Lower leg skin (tissue), 3 donors: ENCODE measurements at regions not wholly inside any gene's neighbourhood (a gene's known extent, or its start where the extent isn't known, plus 50 kb on each side); places are given as distances from the start of the nearest gene placed in this dataset.

Experiments
- POLR2A ChIP-seq, 2 donors: fragments of 450-650 bp; IDR thresholded peaks; one replicate each; pipeline ENCODE4 v1.6.1; 2016 to 2017; ENCODE audit warnings: antibody characterized with exemption in 2 of 2, mild to moderate bottlenecking in 1 of 2, moderate library complexity in 1 of 2
- TF ChIP-seq, protein P1 (sequence below), 3 donors: fragments of 450-650 bp; IDR thresholded peaks; one replicate each; pipeline ENCODE4 v1.5.1; 2016; ENCODE audit warnings: antibody characterized with exemption in 3 of 3, mild to moderate bottlenecking in 3 of 3, moderate library complexity in 2 of 3

DNA sequence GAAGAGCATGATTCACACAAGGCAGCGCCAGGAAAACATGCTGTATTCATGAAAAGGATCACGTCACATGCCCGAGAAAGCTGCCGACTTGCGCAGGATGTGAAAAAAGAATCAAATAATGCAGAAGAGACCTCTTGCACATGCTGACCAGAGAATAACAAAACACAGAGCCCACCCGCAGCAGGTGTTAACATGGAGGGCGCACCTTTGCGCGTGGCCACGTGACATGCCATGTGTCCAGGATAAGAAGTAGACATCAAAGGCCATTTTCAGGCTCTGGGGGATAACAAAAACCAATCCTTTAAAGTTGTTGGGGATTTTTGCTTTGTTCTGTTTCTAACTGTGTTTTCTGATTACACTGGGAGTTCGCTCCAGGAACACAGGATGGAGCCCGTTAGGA, 1332.8 kb downstream of the ZPLD1 start:
- TF ChIP-seq, protein P1, sequence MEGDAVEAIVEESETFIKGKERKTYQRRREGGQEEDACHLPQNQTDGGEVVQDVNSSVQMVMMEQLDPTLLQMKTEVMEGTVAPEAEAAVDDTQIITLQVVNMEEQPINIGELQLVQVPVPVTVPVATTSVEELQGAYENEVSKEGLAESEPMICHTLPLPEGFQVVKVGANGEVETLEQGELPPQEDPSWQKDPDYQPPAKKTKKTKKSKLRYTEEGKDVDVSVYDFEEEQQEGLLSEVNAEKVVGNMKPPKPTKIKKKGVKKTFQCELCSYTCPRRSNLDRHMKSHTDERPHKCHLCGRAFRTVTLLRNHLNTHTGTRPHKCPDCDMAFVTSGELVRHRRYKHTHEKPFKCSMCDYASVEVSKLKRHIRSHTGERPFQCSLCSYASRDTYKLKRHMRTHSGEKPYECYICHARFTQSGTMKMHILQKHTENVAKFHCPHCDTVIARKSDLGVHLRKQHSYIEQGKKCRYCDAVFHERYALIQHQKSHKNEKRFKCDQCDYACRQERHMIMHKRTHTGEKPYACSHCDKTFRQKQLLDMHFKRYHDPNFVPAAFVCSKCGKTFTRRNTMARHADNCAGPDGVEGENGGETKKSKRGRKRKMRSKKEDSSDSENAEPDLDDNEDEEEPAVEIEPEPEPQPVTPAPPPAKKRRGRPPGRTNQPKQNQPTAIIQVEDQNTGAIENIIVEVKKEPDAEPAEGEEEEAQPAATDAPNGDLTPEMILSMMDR (IDR thresholded peaks at IDR 0.05): no peak
- TF ChIP-seq POLR2A (IDR thresholded peaks at IDR 0.05): no peak
